GM18507 (cell line): ENCODE measurements at regions not wholly inside any gene's neighbourhood (a gene's known extent, or its start where the extent isn't known, plus 50 kb on each side); places are given as distances from the start of the nearest gene placed in this dataset.

ENCODE experiments used
- DNase-seq: peaks from one replicate; pipeline ENCODE4 v3.0.0; 2011; ENCODE audit warnings: low read depth; ENCODE audit not compliant: insufficient read length; ENCODE audit errors: extremely low spot score
- FAIRE-seq: peaks from 2 replicates; lab custom pipeline; 2011; peaks lifted over from hg19 to GRCh38; lab: Jason Lieb, UNC

GRCh38 chr11:119875841-119876600 lies 147.0 kb upstream of the NECTIN1 start:
- DNase-seq, result no peak
- FAIRE-seq, result no peak

DNA sequence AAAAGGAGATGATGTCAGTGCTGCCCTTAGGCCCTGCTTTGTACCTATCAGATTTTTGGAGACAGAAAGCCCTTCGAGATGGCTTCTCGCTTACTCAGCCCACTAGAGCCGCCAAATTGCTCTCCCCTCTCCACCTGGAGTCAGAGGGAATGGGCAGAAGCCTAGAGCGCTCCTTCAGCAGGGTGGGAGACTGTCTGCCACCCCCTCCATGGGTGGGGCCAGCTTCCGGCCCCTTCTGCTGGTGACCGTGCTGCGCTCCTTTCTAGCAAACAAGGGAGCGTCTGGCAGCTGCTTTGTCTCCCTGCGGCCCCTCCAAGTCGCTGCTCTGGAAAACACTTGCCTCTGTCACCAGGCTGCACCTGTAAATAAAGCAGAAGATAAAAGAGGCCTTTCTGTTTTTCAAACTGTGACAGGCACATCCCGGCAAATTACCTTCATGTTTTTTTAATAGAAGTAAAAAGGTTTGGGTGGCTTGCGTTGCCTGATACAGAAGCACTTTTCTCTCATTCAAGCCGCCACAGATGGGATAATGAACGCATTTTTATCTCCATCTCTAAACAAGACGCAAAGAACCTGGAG lies 145.7 kb upstream of the NECTIN1 start:
- FAIRE-seq (no peak), DNase-seq (no peak)

DNA sequence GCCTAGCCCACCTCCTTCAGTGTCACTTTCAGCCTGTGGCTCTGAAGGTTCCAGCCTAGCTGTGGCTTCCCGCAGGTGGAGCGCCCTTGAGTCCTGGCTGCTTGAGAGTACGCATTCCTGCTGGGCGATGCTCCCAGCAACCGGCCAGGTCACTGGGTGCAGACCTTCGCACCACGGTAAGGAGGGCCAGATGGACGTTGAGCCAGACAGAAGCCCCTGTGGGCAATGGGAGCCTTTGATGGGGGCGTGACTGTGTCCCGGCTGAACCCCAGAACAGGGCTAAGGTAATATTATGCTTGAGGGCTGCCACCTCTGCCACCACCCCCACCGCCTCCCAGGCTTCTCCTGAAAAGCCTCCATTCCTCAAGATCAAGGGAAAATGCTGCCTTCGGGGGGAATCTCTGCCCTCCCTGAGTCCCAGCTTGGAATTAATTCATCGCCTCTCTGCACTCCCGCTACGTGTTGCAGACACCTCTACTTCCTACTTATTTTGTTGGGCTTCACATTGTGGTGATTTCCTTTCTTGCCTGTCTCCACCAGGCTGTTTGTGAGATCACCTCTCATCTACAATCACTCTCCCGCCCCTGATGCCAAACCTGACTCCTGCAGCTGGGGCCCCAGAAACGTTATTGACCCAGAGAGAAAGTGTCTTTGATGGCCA lies 144.9 kb upstream of the NECTIN1 start:
- DNase-seq, result no peak
- FAIRE-seq, result no peak

GRCh38 chr11:119872611-119873310 lies 143.8 kb upstream of the NECTIN1 start:
- FAIRE-seq, result no peak
- no peak for DNase-seq

- FAIRE-seq (no peak), DNase-seq (no peak)
Observed at GRCh38 chr11:119865661-119866156, 136.7 kb upstream of the NECTIN1 start.

DNA sequence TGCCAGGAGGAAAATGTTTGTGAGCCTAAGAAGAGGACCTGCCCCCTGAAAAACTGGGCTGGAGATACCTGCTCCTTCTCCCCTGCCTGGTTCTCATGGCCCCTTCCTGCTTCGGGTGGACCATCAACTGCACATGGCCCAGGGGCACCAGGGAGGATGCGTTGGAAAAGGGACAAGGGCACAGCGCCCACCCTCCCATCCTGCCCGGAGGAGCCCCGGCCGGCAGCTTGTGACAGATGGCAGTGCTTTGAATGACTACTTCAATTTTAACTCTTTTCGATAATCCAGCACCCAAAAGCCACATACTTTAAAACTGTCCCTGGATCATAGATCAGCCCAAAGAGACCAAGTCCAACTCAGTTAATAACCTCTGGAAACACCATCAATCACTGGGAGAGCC lies 135.8 kb upstream of the NECTIN1 start:
- DNase-seq (no peak), FAIRE-seq (no peak)

DNA sequence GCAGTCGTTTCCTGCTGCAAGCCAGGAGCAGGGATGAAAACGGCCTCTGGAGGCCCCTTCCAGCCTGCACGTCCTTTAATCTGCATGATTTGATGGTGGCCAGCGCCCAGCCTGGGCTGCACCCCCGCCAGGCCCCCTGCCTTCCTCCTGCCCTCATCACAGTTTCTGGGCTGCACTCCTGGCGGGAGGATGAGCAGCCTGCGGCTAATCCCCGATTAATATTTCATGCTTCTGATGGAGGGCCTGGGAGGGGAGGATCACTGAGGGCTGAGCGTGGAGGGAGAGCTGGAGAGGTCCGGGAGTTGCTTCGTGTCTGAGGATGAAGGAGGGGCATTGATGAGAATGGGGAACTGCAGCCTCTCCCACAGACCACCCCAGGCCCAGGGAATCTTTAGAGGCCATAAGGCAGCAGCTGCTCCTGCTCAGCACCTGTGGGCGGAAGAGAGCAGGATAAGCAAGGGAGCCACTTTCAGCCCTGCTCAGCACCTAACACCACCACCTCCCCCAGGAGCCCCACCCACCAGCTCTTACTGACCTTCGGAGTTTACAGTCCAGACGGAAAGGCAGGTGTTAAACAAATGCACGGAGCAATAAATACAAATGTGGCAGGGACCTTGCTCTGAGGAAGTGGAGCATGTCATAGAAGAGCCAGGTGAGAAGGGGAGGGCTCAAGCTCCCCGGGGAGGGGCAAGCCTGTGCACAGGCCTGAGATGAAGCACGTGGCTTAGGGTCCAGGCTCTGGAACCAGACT lies 135.0 kb upstream of the NECTIN1 start:
- FAIRE-seq (no peak), DNase-seq (no peak)

DNA sequence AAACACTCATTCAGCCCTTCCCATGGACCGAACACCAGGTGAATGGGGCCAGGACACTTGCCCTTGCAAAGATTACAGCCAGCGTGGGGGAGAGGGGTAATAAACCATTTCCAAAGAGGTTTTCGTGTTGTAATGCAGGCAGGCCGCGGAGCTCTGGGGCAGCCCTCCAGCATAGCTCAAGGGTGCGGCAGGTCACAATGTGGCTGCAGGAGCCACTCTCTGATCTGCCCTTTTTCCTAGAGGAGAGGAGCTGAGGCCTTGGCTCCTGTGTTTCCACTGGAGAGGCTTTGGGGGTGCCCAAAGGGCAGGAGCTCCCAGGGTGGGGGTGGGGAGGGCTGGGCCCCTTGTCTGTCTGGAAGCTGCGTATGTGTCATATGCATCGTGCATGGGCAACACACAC lies 134.2 kb upstream of the NECTIN1 start:
- no peak for DNase-seq
- no peak for FAIRE-seq

DNA sequence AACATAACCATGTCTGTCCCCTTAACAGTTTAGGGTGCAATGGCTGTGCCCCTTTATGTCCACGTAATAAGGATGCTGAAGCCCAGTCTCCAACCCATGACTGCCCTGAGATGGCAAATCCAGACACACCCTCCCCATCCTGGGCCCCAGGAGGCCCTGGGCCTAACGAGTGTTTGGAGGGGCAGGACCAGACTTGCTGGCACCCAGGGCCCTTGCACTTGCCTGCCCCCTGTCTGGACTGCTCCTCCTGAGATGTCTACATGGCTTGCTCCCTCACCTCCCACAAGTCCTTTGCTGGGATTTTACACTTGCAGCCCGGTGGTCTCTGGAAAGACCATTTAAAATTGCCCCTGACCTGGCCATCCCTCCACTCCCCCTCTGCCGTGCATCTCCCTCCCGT lies 132.2 kb upstream of the NECTIN1 start:
- no peak for DNase-seq
- FAIRE-seq, result no peak

DNA sequence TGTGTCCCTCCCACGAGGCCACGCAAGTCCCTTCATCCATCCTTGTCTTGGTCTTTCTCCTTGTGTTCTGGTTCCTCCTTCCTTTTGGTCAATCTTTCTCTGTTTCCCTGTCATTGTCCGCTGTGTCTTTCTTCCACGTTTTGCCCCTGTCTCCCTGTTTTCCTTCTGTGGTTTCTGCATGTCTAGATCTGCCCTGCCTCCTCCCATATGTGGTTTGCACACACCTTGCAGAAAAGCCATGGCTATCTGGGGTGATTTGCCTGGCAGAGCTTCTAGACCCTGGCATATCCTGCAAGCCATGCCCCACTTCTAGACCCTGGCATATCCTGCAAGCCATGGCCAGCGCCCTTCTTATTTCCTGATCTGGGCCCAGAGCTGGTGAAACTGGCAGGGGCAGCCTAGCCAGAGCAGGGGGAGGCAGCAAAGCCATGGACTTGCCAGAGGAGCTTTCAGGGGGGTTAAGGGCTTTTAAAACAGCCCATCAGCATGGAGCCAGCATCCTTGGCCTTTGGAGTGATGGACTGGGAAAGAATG lies 131.6 kb upstream of the NECTIN1 start:
- FAIRE-seq (no peak), DNase-seq (no peak)

DNA sequence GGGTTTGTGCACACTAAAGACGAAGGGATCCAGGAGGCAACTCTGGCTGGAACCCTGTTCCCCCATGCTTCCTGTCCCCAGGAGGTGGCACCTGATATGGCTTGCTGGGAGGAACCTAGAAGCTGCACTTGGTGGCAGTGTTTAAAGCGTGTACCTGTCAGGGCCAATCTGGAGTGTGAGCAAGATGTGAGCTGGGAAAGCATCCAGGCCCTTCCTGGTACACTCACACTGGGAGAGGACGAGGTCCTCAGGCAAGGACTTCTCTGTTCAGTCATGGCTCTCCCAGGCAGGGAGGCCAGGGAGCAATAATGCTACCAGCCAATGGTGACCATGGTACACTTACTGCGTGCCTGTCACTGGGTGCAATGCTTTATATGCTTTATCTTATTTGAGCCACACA lies 130.7 kb upstream of the NECTIN1 start:
- no peak for FAIRE-seq

DNA sequence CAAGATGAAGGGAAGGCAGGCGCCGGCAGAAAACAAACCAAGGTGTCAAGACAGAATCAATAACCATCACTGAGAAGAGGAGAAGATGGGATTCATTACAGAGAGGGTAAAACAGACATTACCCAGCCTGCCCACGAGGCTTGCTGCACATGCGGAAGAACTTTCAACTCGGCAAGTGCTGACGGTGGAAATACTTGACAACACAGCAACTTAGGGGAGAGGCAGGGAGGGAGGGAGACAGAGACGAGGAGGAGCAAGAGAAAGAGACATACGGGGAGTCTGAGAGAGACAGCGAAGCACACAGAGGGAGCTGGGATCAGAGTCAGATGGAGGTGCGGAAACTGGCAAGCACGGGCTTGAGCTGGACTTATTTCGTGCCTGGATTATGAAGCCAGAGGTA lies 129.3 kb upstream of the NECTIN1 start:
- DNase-seq (no peak), FAIRE-seq (no peak)

More for the DNA sequence above, 130.7 kb upstream of the NECTIN1 start:
- no peak for DNase-seq

- FAIRE-seq (no peak), DNase-seq (no peak)
Observed at GRCh38 chr11:119856681-119857485, 127.9 kb upstream of the NECTIN1 start.

GRCh38 chr11:119855066-119855465 lies 126.1 kb upstream of the NECTIN1 start:
- FAIRE-seq (no peak), DNase-seq (no peak)

- FAIRE-seq, result no peak
- no peak for DNase-seq
Observed at GRCh38 chr11:119854521-119854920, 125.5 kb upstream of the NECTIN1 start.

DNA sequence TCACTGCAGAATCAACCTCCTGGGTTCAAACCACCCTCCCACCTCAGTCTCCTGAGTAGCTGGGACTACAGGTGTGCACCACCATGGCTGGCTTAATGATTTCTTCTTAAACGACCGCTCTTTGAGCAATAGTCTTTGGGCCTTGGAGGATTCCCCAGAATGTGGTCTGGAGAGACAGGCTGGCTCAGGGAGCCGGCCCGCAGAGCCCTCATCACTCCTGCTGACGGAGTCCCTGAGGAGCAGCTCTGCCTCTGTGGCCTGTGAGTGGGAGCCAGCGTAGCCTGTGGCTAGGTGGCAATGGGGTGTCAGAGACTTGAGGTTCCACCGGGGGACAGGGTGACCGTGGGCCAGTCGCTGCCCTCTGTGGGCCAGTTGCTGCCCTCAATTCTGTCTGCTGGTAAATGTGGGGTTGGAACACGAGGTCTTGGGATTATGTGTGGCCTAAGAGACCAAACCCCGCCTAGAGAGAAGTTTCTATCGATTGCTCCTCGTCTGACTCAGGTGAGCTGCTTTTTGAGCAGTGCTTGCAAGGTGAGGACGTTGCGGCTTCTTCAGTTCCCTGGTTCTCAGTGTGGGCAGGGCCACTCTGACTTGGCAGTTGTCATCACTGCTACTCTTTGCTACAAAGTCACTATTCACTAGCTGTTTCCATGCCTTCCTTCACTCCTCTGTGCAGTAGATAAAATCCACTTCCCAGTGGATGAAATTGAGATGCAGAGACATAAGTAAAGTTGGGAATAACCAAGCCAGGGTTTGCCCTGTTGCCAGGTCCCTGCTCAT lies 124.8 kb upstream of the NECTIN1 start:
- DNase-seq (no peak), FAIRE-seq (no peak)

DNA sequence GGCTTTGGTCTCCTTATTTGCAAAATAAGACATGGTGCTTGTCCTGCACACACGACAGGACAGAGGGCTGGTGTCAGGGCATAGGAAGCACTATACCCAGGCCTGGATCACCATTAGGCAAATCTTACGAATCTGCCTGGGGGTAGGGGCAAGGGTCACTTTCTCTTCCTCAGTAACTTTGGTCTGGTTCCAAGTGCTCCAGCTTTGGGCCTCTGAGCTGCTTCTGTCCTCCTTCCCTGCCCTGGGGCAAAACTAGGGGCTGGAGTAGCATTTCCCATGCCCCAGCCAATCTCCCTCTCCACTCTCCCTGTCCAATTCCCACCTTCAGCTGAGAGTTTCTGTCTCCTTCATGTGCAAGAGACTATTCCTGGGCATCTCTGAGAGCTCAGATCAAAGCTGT lies 123.7 kb upstream of the NECTIN1 start:
- FAIRE-seq (no peak), DNase-seq (no peak)
